GM19455 (cell line): ENCODE measurements at regions not wholly inside any gene's neighbourhood (a gene's known extent, or its start where the extent isn't known, plus 50 kb on each side); places are given as distances from the start of the nearest gene placed in this dataset.
"Not testable (repeated sequence)": the region's sequence is repeated elsewhere in the genome, so short reads cannot be mapped to it uniquely, and the experiment has no call there.

Source experiments
- ATAC-seq: cut with Tn5 transposase; IDR thresholded peaks from one replicate; pipeline ENCODE4 v1.9.1; 2021; ENCODE audit not compliant: unreplicated experiment

DNA sequence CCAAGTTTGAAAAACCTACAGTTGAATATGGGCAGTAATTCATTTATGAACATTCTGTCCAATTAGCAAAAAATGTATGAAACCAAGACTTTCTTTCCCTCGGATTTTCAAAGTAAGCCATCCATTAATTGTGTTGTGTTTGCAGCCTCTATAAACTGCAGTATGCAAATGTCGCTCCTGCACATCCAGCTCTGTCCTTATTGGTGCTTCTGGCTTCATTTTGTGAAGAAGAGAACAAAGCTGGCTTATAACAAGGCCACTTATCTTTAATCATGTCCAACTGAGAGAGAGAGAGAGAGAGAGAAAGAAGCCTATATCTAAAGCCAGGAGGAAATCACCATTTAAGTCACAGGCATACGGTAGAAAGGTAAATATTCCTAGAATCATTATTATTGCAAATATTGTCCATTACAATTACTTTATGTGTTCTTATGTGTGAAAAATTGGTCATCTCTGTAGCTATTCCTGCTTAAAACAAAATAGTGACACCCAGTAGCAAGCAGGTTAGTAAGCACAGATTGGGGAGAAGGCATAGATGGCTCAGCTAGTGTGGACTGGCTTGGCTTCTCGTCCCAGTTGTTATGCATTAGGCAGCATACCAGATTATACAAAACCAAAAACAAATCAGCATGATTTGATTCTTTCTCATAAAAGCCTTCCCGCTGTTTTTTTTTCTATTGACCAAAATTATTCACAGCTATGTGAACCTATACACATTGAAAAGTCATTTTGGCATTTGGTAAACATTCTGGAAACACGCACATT is 726.4 kb upstream of the SOX11 start:
- no peak for ATAC-seq

DNA sequence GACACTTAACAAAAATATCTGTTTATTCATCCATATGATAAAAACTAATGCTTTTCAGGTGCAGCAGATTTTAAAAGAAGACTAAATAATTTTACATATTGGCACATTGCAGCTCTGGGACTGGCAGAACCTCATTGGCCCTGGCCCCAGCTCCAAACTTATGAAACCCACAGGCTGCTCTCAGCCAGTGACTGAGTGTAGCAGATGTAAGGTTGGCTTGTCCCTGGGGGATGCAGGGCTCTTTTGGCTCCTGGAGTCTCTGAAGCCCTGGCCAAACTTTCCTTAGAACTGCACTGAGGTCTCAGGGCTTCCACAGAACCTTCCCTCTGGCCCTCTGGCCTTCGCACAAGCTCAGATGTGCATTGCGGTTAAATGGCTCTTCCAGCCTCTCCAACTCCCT is 725.0 kb upstream of the SOX11 start:
- ATAC-seq = no peak

DNA sequence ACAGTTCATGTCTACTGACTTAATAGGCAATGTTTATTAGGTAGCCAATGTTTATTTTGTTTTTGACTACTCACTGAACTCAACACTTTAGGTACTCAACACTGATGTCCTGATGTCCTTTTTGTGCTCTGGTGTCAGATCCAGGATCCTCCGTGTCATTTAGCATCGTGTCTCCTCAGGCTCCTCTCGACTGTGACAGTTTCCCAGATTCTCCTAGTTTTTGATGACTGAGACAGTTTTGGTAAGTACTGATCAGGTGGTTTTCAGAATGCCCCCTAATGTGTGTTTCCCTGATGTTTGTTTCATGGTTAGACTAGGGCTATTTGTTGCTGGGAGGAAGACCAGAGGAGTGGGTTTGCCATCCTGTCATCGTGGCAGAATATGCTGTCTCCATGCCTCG is 719.7 kb upstream of the SOX11 start:
- no peak for ATAC-seq

DNA sequence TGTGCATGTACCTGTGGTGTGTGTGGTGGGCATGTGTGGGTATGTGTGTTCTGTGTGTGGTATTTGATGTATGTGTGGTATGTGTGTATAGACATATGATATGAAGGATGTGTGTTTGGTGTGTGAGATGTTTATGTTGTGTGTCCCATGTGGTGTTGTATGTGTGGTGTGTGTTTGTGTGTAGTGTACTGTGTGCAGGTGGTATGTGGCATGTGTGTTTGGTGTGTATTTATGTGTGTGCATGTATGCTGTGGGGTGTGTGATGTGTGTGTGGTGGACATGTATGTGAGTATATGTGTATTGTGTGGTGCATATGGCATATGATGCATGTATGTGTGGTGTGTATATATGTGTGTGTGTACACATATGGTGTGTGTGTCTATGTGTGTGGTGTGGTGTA is 718.8 kb upstream of the SOX11 start:
- no peak for ATAC-seq

DNA sequence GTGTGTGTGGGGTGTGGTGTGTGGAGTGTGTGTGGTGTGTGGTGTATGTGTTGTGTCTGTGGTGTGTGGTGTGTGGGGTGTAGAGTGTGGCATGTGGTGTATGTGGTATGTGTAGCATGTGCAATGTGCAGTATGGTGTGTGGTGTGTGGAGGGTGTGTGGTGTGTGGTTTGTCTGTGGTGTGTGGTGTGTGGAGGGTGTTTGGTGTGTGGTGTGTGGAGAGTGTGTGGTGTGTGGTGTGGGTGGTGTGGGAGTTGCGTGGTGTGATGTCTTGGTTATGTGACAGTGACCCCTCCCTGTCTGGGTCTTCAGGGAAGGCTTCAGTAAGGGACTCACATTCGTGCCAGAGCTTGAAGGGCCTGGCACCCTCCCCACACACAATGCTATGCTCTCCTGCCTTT is 718.2 kb upstream of the SOX11 start:
- ATAC-seq = no peak

DNA sequence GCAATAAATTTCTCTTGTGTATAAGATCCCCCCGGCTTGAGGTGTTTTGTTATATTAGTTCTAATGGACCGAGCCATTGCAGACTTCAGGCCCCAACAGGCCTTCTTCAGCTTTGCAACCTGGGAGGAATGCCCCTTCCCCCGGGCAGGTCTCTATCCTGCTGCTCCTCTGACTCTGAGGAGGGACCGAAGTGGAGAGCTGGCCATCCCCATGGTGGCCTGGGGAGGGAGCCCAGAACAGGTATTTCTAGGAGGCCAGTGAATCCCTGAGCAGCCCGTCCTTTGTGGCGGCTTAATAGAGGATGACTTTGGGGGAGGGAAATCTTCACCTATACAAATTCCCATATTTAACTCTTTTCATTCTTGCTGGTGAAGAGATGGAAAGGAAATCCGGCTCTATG is 715.8 kb upstream of the SOX11 start:
- no peak for ATAC-seq

DNA sequence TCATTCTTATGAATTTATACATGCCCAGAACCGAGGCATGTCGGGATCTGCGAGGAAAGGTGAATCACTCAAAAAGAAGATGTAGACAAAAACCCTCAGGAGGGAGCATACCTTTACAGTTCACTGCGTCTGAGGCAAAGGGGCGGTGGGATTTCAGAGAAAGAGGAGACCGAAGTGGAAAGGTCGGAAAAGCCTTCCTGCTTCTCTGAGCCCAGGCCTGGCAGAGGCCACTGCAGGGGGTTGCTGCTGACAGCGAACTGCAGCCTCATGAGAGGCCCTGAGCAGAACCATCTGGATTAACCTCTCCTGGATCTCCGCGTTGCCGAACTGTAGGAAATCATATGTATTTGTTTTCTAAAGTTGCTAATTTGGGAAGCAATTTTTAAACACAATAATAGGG is 713.1 kb upstream of the SOX11 start:
- no peak for ATAC-seq

DNA sequence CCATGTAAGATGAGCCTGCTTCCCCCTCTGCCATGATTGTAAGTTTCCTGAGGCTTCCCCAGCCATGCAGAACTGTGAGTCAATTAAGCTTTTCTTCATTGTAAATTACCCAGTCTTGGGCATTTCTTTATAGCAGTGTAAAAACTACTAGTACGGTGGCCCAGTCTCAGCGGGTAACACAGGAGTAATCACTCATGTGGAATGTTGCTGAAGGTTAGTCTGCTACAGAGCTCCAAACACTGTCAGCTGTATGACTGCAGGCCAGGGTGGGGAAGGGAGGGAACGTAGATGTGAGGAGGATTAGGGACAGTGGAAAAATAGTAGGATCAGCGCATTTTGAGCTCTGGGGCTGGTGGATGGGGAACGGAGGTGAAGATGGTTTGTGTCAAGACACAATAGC is 711.2 kb upstream of the SOX11 start:
- ATAC-seq = no peak

DNA sequence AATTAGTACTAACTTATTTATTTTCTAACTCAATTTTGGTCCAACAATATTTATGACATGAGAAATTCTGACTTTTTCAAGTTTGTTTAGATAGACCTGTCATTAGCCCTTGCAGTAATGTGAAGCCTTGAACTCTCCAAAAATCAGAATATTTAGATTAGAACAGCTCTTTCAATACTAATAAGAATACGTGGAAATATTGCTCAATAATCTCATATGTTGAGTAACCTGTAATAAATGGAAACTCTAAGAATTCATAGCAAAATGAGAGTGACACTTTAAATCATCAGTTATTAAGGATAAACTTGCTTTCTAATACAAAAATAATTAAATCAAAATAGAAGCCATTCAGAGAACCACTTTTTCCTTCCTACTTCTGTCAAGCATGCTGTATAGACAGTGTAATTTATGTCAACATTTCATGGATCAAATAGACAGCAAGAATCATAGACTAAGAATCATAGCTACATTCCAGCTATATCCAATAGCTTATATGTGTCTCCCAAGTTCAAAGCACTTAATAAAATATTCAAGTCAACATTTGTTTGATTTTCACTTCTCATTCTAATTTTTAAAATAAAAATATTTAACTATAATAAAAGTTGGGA is 710.3 kb upstream of the SOX11 start:
- no peak for ATAC-seq

DNA sequence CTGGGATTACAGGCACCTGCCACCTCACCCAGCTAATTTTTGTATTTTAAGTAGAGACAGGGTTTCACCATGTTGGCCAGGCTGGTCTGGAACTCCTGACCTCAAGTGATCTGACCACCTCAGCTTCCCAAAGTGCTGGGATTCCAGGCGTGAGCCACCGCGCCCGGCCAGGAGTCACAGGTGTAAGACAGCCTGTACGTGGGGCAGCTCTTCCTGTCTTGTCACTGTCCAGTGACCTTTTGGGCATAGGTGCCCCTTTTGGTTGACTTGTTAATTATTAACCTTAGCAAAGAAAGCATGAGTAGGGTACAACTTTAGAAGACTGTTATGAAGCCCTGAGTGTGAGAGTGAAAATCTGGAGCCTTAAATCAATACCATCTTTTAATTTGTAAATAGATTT is 703.7 kb upstream of the SOX11 start:
- not testable (repeated sequence) for ATAC-seq

DNA sequence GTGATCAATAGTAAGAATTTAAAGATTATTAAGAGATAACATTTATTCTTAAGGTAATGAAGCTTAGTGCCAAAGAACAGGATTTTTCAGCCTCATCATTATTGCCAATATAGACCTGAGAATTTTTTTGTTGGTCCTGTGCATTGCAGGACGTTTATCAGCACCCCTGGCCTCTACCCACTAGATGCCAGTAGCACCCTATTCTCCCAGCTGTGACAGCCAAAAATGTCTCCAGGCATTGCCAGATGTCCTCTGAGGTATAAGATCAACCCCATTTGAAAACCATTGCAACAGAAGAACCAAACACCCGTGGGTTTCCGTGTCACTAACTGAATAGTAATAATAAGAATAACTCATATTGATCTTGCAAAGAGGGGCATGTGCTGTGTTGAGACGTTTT is 700.0 kb upstream of the SOX11 start:
- ATAC-seq = no peak

DNA sequence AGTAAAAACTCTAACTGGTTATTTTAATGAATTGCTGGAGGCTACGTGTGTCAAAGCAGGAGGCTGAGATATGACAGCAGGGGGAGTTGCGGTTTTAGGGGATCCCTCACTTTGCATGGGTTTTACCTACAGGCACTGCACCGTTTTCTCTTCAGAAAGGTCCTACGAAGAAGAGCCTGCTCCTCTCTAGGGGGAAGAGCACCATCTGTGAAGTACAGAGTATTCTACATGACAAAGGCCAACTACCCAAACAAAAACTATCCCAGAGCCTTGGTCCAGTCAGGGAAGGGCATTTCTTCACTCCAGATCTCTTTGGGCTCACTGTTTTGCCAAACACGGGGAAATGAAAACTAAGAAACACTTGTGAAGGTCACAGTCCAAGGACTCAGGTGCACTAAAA is 696.7 kb upstream of the SOX11 start:
- no peak for ATAC-seq

DNA sequence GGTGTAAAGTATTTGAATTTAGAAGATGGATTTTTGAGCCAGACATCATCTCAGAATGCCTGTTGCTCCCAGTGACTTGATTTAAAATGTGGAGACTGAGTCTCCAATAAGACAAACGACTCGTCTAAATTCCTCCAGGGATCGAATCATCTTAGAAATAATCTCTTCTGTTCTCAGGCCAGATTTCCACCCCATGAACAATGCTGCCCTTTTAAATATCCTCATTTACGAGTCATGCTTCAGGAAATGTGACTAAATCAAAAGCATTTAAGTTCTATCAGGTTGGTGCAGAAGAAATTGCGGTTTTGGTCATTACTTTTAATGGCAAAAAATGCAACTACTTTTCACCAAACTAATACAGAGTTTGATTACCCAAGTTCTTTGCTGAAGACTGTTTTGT is 684.6 kb upstream of the SOX11 start:
- no peak for ATAC-seq

DNA sequence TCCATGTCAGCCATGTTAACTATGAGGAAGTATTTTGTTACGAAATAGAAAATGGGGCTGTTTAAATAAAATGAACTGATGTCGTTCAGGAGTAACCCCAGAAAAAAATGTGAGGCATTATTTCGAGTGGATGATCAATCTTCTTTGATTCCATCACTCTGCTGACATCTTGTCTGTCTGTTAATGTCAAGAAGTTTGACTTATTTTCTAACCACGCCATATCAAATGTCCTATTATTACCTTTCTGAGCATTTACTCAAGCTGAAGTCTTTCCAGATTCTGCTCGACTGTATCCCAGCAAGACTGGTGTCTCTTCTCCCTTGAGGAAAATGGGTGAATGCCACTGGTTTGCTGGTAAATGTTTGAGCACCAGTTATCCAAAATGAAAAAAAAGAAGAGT is 672.9 kb upstream of the SOX11 start:
- no peak for ATAC-seq

DNA sequence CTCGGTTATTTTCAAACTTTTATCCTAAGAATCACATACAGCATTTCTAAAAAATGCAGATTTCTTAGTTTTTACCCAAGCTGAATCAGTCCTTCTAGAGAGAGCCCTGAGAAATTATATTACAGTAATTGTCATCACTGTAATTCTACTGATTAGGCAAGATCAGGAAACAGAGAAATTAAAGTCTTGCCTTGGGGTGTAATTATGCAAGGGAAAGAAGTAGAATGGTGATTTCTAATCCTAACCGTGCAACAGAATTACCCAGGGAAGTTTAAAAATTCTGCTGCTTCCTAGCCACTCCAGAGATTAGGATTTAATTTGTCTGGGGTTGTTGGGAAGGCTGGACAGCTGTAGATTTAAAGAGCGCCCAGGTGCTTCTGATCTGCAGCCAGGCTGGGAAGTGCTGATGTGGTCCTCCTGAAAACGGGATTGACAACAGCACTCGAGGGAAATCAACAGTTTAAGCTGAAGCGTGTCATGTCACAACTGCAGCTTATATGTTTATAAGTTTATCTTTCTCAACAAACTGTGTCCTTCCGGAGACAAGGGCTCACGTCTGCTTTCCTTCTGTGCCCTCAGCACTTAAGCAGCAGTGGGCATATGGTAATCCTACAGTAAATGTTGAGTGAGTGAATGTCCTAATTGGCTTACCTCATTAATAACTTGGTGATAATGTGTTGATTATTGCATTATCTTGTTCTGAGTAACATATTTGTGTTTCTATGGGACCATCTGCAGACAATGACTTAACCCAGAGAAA is 671.9 kb upstream of the SOX11 start:
- no peak for ATAC-seq

DNA sequence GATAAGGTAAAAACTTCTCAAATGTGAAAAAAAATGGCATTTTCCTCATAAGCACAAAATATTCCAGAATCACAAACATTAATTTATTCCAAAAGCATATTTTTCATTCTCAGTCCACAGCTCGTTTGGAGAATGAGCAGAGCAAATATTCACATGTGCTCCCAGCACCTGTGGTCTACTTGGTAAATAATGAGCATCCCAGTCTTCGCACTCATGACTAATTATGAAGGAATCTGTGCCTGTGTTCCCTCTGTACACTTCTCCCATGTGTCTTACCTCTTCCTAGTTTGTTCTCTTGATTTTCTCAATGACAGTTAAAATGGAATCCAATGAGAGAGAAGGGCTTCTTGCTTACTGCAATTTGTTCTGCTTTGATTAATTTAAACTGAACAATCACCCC is 671.0 kb upstream of the SOX11 start:
- ATAC-seq = no peak

DNA sequence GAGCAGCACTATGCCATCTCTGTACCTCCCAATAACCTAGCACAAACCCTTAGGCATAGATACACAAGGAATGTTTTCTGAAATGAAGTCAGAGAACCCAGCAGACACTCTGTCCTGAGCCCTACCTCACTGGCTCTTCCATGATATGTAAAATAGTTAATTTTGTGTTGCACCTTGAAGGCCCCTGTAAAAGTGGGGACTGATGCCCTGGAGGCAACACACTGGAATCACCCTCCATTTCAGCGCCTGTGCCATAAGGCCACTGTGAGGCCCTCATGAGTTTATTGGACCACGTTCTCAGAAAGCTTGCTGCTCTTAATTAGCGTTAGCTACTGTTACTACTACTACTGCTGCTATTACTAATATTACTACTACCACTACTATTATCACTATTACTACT is 670.1 kb upstream of the SOX11 start:
- no peak for ATAC-seq

DNA sequence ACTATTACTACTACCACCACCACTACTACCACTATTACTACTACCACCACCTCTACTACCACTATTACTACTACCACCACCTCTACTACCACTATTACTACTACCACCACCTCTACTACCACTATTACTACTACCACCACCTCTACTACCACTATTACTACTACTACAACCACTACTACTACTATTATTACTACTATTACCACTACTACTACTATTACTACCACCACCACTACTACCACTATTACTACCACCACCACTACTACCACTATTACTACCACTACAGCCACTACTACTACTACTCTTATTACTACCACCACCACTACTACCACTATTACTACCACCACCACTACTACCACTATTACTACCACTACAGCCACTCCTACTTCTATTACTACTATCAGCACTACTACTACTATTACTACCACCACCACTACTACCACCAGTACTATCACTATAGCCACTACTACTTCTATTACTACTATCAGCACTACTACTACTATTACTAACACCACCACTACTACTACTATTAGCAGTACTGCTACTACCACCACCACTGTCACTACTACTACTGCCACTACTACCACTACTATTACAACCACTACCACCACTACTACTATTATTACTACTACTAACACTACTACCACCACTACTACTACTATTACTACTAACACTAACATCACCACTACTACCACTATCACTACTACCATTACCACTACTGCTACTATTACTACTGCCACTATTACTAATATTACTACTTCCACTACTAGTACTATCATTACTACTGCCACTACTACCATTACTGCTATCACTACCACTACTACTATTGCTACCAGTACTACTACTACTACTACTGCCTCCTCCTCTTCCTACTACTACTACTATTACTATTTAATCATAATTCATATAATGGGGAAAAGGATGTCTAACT is 669.2 kb upstream of the SOX11 start:
- not testable (repeated sequence) for ATAC-seq

DNA sequence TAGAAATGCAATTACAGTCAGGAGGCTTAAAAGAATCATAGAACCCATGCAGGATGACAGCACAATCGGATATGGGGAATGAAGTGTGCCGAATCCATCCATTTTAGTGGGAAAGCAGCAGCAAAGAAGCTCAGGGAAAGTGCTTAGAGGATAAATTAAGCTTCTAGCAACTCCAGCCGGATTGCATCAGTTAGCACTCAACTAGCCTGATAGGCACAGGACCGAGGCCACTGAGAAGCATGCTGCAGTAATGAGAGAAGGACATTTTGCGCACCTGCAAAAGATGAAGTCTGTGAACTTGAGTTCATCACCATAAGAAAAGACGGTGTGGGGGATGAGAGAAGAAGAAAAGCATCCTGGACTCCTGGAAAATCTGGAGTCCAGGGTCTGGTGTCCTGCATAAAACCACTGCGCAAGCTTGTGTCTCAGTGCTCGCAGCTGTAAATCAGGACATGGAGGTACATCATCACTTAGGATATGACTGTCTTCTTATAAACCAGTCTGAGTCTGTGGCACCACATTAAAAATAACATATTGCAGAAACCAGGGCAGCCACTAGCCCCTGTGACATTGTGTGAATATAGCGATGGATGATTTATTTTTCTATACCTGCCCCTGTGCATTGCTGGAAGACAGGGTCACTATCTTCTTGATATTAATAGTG is 665.5 kb upstream of the SOX11 start:
- no peak for ATAC-seq

DNA sequence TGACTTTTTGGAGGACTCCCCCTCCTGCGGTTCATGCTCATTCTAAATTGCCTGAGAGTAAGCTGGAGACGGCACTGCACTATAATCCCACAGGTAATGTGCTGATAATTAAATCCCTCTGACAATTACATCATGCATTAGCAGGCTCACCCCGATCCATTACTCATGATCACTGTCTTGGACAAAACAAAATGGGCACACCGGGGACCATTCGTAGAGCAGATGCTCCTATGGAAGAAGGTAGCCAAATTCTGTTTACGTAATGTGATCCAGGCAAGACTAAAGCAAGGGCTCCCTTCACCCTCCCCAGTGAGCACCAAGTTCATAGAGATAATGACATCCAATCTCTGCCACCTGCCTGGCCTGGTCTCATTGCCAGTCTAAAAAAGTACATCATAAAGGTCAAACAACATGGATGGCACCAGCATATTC is 657.1 kb upstream of the SOX11 start:
- ATAC-seq = no peak

DNA sequence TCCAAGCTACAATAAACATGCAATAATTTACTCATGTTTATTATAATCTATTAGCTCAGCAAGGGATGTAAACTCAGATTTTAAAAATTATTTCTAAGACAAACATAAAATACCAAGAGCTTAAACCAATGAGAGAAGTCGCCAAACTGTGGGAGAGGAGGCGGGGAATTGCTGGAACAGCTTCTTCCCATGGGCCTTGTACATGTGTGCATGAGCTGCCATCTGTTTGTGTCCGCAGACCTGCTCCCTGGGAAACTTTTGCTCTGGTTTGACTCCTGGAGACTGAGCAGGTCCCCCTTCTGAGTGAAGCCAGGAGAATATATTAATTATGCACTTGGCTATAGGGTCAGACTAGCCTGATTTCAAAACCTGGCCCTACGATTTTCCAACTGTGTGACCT is 655.9 kb upstream of the SOX11 start:
- no peak for ATAC-seq
